Calu3 (cell line): ENCODE measurements at regions not wholly inside any gene's neighbourhood (a gene's known extent, or its start where the extent isn't known, plus 50 kb on each side); places are given as distances from the start of the nearest gene placed in this dataset.

Source experiments
- BruUV-seq: library from RNA; stranded (reverse); fragments of 400-500 nt; replicated peaks from 2 replicates; lab custom pipeline; 2021; lab: Mats Ljungman, UMichigan
- CTCF ChIA-PET: fragments of 300-600 bp; sonication (Branson Sonifier 250); formaldehyde crosslinking; loops from one replicate; lab custom pipeline; 2022; ENCODE audit warnings: antibody characterized with exemption; lab: Charles Lee
- DNase-seq: peaks from one replicate; pipeline ENCODE4 v3.0.0; 2022
- H3K27ac Mint-ChIP-seq: one replicate; pipeline ENCODE4 v1.8.0; 2022; ENCODE audit warnings: mixed read lengths; ENCODE audit not compliant: unreplicated experiment
- H3K27me3 Mint-ChIP-seq: one replicate; pipeline ENCODE4 v1.8.0; 2022; ENCODE audit warnings: mixed read lengths; ENCODE audit not compliant: unreplicated experiment
- H3K36me3 Mint-ChIP-seq: one replicate; pipeline ENCODE4 v1.8.0; 2022; ENCODE audit warnings: mild to moderate bottlenecking, moderate library complexity, mixed read lengths; ENCODE audit not compliant: insufficient read depth, unreplicated experiment
- H3K4me1 Mint-ChIP-seq: one replicate; pipeline ENCODE4 v1.8.0; 2022; ENCODE audit warnings: mild to moderate bottlenecking, low read depth, mixed read lengths; ENCODE audit not compliant: unreplicated experiment
- H3K4me3 Mint-ChIP-seq: one replicate; pipeline ENCODE4 v1.8.0; 2022; ENCODE audit warnings: mild to moderate bottlenecking, low read depth, moderate library complexity, mixed read lengths; ENCODE audit not compliant: unreplicated experiment
- H3K9me3 Mint-ChIP-seq: one replicate; pipeline ENCODE4 v1.8.0; 2022; ENCODE audit warnings: low read depth, mixed read lengths; ENCODE audit not compliant: unreplicated experiment
- CTCF ChIP-seq: fragments of 200-600 bp; IDR thresholded peaks from one replicate; pipeline ENCODE4 v1.8.0; 2022; ENCODE audit warnings: antibody characterized with exemption; ENCODE audit not compliant: unreplicated experiment
- intact Hi-C: fragments of 100-400 bp; cut with micrococcal nuclease; formaldehyde crosslinking; loops from one replicate; pipeline ENCODE4 v1.10.0; 2022; ENCODE audit not compliant: unreplicated experiment

- H3K27me3 Mint-ChIP-seq: no peaks in the 10 kb centered on the region
- BruUV-seq: no TSS peak
- H3K27ac Mint-ChIP-seq: no peak overlapping the region
- no peak for TF ChIP-seq CTCF
- no peaks in the 10 kb centered on the region for H3K9me3 Mint-ChIP-seq
- H3K4me3 Mint-ChIP-seq: no peak overlapping the region
- DNase-seq: no peak
- CTCF ChIA-PET: no interaction called here
- intact Hi-C loops: no loop called here
- H3K4me1 Mint-ChIP-seq: no peaks in the 10 kb centered on the region
- no peaks in the 10 kb centered on the region for H3K36me3 Mint-ChIP-seq
Measured at GRCh38 chr9:119834064-119834620, 464.9 kb upstream of the BRINP1 start.

DNA sequence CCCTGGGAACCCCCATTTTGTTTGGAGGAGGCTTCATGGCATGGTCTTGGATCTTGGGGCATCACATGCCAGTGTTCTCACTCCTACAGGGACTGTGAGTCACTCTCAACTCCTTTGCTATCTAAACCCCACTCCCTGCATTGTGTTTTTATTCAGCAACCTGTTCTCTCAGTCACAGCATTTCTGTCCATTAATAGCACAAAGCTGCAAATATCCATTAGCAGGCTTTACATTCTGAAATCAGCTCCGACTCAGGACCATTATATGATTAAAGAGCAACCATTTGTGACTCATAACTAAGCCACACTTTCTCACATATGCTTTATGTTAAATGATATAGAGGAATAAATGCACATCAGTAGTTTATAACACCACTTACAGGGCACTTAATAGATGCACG is 462.1 kb upstream of the BRINP1 start:
- no peaks in the 10 kb centered on the region for H3K9me3 Mint-ChIP-seq
- H3K27ac Mint-ChIP-seq: no peak overlapping the region
- H3K36me3 Mint-ChIP-seq: no peaks in the 10 kb centered on the region
- H3K4me1 Mint-ChIP-seq: no peaks in the 10 kb centered on the region
- CTCF ChIA-PET: no interaction called here
- no peaks in the 10 kb centered on the region for H3K27me3 Mint-ChIP-seq
- no peak for DNase-seq
- intact Hi-C loops: no loop called here
- no TSS peak for BruUV-seq
- no peak for TF ChIP-seq CTCF
- H3K4me3 Mint-ChIP-seq: no peak overlapping the region

GRCh38 chr9:119829748-119830147 is 460.5 kb upstream of the BRINP1 start:
- DNase-seq: no peak
- Mint-ChIP-seq H3K27me3 (no peaks in the 10 kb centered on the region), H3K9me3 (no peaks in the 10 kb centered on the region), H3K27ac (no peak overlapping the region), H3K4me3 (no peak overlapping the region), H3K4me1 (no peaks in the 10 kb centered on the region), H3K36me3 (no peaks in the 10 kb centered on the region)
- CTCF ChIA-PET: no interaction called here
- TF ChIP-seq CTCF: no peak
- BruUV-seq: no TSS peak
- intact Hi-C loops: no loop called here

- H3K4me3 Mint-ChIP-seq: no peak overlapping the region
- TF ChIP-seq CTCF: no peak
- no peak for DNase-seq
- intact Hi-C loops: no loop called here
- BruUV-seq: no TSS peak
- CTCF ChIA-PET: no interaction called here
- H3K27ac Mint-ChIP-seq: no peak overlapping the region
- no peaks in the 10 kb centered on the region for H3K27me3 Mint-ChIP-seq
- no peaks in the 10 kb centered on the region for H3K9me3 Mint-ChIP-seq
- H3K4me1 Mint-ChIP-seq: no peaks in the 10 kb centered on the region
- no peaks in the 10 kb centered on the region for H3K36me3 Mint-ChIP-seq
Measured at GRCh38 chr9:119829186-119829585, 460.0 kb upstream of the BRINP1 start.
